IMR-90 (cell line): ENCODE measurements at regions not wholly inside any gene's neighbourhood (a gene's known extent, or its start where the extent isn't known, plus 50 kb on each side); places are given as distances from the start of the nearest gene placed in this dataset.
"Not testable (repeated sequence)": the region's sequence is repeated elsewhere in the genome, so short reads cannot be mapped to it uniquely, and the experiment has no call there.

Experiments used
- ATAC-seq: fragments of 200-7000 bp; cut with Tn5 transposase; 2 replicates; pipeline ENCODE4 v1.9.1; 2020; ENCODE audit warnings: low read depth, mild to moderate bottlenecking, moderate library complexity
- BruUV-seq: library from RNA; stranded (reverse); fragments of 400-500 nt; replicated peaks from 2 replicates; lab custom pipeline; 2021; lab: Mats Ljungman, UMichigan
- CTCF ChIA-PET: fragments of 300-600 bp; formaldehyde crosslinking; extraction: SDS; loops from one replicate; lab custom pipeline; 2021; ENCODE audit warnings: antibody characterized with exemption; lab: Yijun Ruan, JAX
- POLR2A ChIA-PET: fragments of 300-600 bp; sonication (Branson Sonifier 250); formaldehyde crosslinking; loops from one replicate; lab custom pipeline; 2022; ENCODE audit warnings: antibody characterized with exemption; ENCODE audit not compliant: unreplicated experiment; lab: Charles Lee
- DNase-seq: peaks from one replicate; pipeline ENCODE4 v3.0.0; 2013
- H2AFZ ChIP-seq: replicated peaks from 2 replicates; pipeline ENCODE3; 2013; ENCODE audit warnings: low read length, mild to moderate bottlenecking; ENCODE audit not compliant: poor library complexity
- H2AK5ac ChIP-seq: 2 replicates; pipeline ENCODE4 v1.6.1; 2013; ENCODE audit warnings: low read depth, low read length, inconsistent platforms
- H2AK9ac ChIP-seq: replicated peaks from 2 replicates; pipeline ENCODE3; 2013; ENCODE audit warnings: mild to moderate bottlenecking, low read depth, low read length, moderate library complexity; ENCODE audit not compliant: poor library complexity
- H2BK120ac ChIP-seq: 2 replicates; pipeline ENCODE4 v1.6.1; 2013; ENCODE audit warnings: low read depth, low read length, inconsistent platforms
- H2BK15ac ChIP-seq: 3 replicates; pipeline ENCODE4 v1.6.1; 2013; ENCODE audit warnings: low read depth, low read length, inconsistent platforms
- H2BK20ac ChIP-seq: 2 replicates; pipeline ENCODE4 v1.6.1; 2013; ENCODE audit warnings: low read depth, mild to moderate bottlenecking, inconsistent platforms, low read length, moderate library complexity
- H2BK5ac ChIP-seq: 2 replicates; pipeline ENCODE4 v1.6.1; 2013; ENCODE audit warnings: mild to moderate bottlenecking, low read depth, low read length, inconsistent platforms; ENCODE audit not compliant: poor library complexity, severe bottlenecking
- H3K14ac ChIP-seq: replicated peaks from 2 replicates; pipeline ENCODE4 v1.6.1; 2013; ENCODE audit warnings: low read depth, low read length, inconsistent platforms
- H3K18ac ChIP-seq: 2 replicates; pipeline ENCODE4 v1.6.1; 2013; ENCODE audit warnings: low read depth, low read length, control low read depth
- H3K23ac ChIP-seq: 2 replicates; pipeline ENCODE4 v1.6.1; 2013; ENCODE audit warnings: low read depth, low read length, inconsistent platforms
- H3K27ac ChIP-seq: 2 replicates; pipeline ENCODE4 v1.5.1; 2013; ENCODE audit warnings: mild to moderate bottlenecking, control low read depth, low read length; ENCODE audit not compliant: insufficient read depth
- H3K27me3 ChIP-seq: 2 replicates; pipeline ENCODE4 v1.6.1; 2013; ENCODE audit warnings: low read length; ENCODE audit not compliant: control insufficient read depth, insufficient read depth
- H3K36me3 ChIP-seq: 2 replicates; pipeline ENCODE4 v1.6.1; 2013; ENCODE audit warnings: low read length, mixed read lengths; ENCODE audit not compliant: control insufficient read depth, insufficient read depth
- H3K4ac ChIP-seq: 2 replicates; pipeline ENCODE4 v1.6.1; 2013; ENCODE audit warnings: low read depth, low read length, inconsistent platforms
- H3K4me1 ChIP-seq: 2 replicates; pipeline ENCODE4 v1.6.1; 2013; ENCODE audit warnings: low read length, mixed read lengths; ENCODE audit not compliant: control insufficient read depth, insufficient read depth
- H3K4me2 ChIP-seq: 2 replicates; pipeline ENCODE4 v1.6.1; 2013; ENCODE audit warnings: low read depth, mild to moderate bottlenecking, control low read depth, low read length, moderate library complexity
- H3K4me3 ChIP-seq: 2 replicates; pipeline ENCODE4 v1.5.1; 2013; ENCODE audit warnings: low read depth, mild to moderate bottlenecking, control low read depth, low read length, moderate library complexity; ENCODE audit not compliant: insufficient read depth
- H3K56ac ChIP-seq: 2 replicates; pipeline ENCODE4 v1.6.1; 2013; ENCODE audit warnings: low read length, inconsistent platforms; ENCODE audit not compliant: insufficient read depth; ENCODE audit errors: extremely low read depth
- H3K79me1 ChIP-seq, 2 experiments: 2 replicates each; pipeline ENCODE4 v1.6.1; 2013; ENCODE audit warnings: low read length in 2 of 2, inconsistent platforms in 1 of 2, low read depth in 1 of 2
- H3K9ac ChIP-seq: 2 replicates; pipeline ENCODE4 v1.6.1; 2013; ENCODE audit warnings: low read depth, low read length, control low read depth
- H3K9me1 ChIP-seq: 2 replicates; pipeline ENCODE4 v1.6.1; 2013; ENCODE audit warnings: low read length, inconsistent platforms; ENCODE audit not compliant: insufficient read depth
- H3K9me3 ChIP-seq: 2 replicates; pipeline ENCODE4 v1.6.1; 2013; ENCODE audit warnings: low read length; ENCODE audit not compliant: control insufficient read depth, insufficient read depth
- H4K20me1 ChIP-seq: 2 replicates; pipeline ENCODE4 v1.6.1; 2013; ENCODE audit warnings: low read length, inconsistent platforms; ENCODE audit not compliant: insufficient read depth
- H4K5ac ChIP-seq: 2 replicates; pipeline ENCODE4 v1.6.1; 2013; ENCODE audit warnings: mild to moderate bottlenecking, low read depth, low read length, control low read depth
- H4K8ac ChIP-seq, 2 experiments: 2 replicates each; pipeline ENCODE4 v1.6.1; 2013; ENCODE audit warnings: low read depth in 2 of 2, low read length in 2 of 2, control low read depth in 1 of 2, inconsistent platforms in 1 of 2
- H4K91ac ChIP-seq: 2 replicates; pipeline ENCODE4 v1.6.1; 2013; ENCODE audit warnings: low read depth, low read length, inconsistent platforms; ENCODE audit not compliant: insufficient read depth
- WGBS, 2 experiments: methylation state at CpG; one replicate each; pipeline versions ENCODE4 v1.1.5 to v1.1.7; 2013; ENCODE audit warnings: missing lambda C conversion rate in 2 of 2; ENCODE audit not compliant: insufficient read length in 1 of 2; ENCODE audit errors: extremely low coverage in 2 of 2; 5-methylcytosine and 5-hydroxymethylcytosine counted together
- dilution Hi-C: fragments of 300-500 bp; cut with HindIII; formaldehyde crosslinking; loops from one replicate; pipeline ENCODE4 v1.14.3; 2018; ENCODE audit warnings: low sequenced_read_pairs; ENCODE audit not compliant: unreplicated experiment
- in situ Hi-C: fragments of 300-500 bp; cut with MboI; formaldehyde crosslinking; loops from 3 replicates; pipeline ENCODE4 v1.14.3; 2019; ENCODE audit warnings: low sequenced_read_pairs, inconsistent platforms, mixed read lengths
- intact Hi-C: fragments of 100-400 bp; cut with micrococcal nuclease; formaldehyde crosslinking; loops from 2 replicates; pipeline ENCODE4 v1.10.0; 2022

GRCh38 chr20:56744325-56744821 is 115.3 kb downstream of the TFAP2C start:
- H4K20me1 ChIP-seq, H2BK120ac ChIP-seq, H3K4me3 ChIP-seq, H3K9me1 ChIP-seq, H3K56ac ChIP-seq, H3K18ac ChIP-seq, H2AK9ac ChIP-seq, H2AK5ac ChIP-seq, H2BK5ac ChIP-seq, H2AFZ ChIP-seq, H3K4me2 ChIP-seq, H3K4ac ChIP-seq, H3K79me1 ChIP-seq, H2BK15ac ChIP-seq, H3K9me3 ChIP-seq, in situ Hi-C loops, BruUV-seq, H3K23ac ChIP-seq, H3K14ac ChIP-seq, H3K36me3 ChIP-seq, POLR2A ChIA-PET, ATAC-seq, DNase-seq, H4K5ac ChIP-seq, CTCF ChIA-PET, intact Hi-C loops, H3K27ac ChIP-seq, H3K4me1 ChIP-seq, H2BK20ac ChIP-seq, H4K91ac ChIP-seq, dilution Hi-C loops, H4K8ac ChIP-seq, H3K9ac ChIP-seq: not testable (repeated sequence)
- WGBS, 2 experiments, result 100% methylated on average over 2 of the region's 4 CpGs; no CpG with 5 or more reads in 1 of the 2 experiments
- peaks cover 22% of the 10 kb centered on the region for H3K27me3 ChIP-seq
